Mesendoderm (in vitro differentiated cells): ENCODE measurements at regions not wholly inside any gene's neighbourhood (a gene's known extent, or its start where the extent isn't known, plus 50 kb on each side); places are given as distances from the start of the nearest gene placed in this dataset.

Experiments used
- DNase-seq: peaks from one replicate; pipeline ENCODE4 v3.0.0; 2013
- H2AK5ac ChIP-seq: 2 replicates; pipeline ENCODE4 v1.6.1; 2013; ENCODE audit warnings: low read length, inconsistent platforms
- H2BK120ac ChIP-seq: 2 replicates; pipeline ENCODE4 v1.6.1; 2013; ENCODE audit warnings: low read depth, mild to moderate bottlenecking, low read length, moderate library complexity, mixed read lengths
- H2BK15ac ChIP-seq: replicated peaks from 2 replicates; pipeline ENCODE4 v1.6.1; 2013; ENCODE audit warnings: low read depth, mild to moderate bottlenecking, moderate library complexity
- H2BK5ac ChIP-seq: 2 replicates; pipeline ENCODE4 v1.6.1; 2013; ENCODE audit warnings: low read length, inconsistent platforms
- H3K18ac ChIP-seq: 2 replicates; pipeline ENCODE4 v1.6.1; 2013; ENCODE audit warnings: mild to moderate bottlenecking, low read length, mixed read lengths
- H3K23ac ChIP-seq: one replicate; pipeline ENCODE4 v1.6.1; 2013; ENCODE audit warnings: low read length
- H3K27ac ChIP-seq: 2 replicates; pipeline ENCODE4 v1.5.1; 2013; ENCODE audit warnings: low read depth, mild to moderate bottlenecking, inconsistent platforms, low read length, moderate library complexity
- H3K27me3 ChIP-seq: 2 replicates; pipeline ENCODE4 v1.6.1; 2013; ENCODE audit warnings: low read length, control low read depth, mild to moderate bottlenecking, inconsistent platforms; ENCODE audit not compliant: insufficient read depth, poor library complexity
- H3K36me3 ChIP-seq: 2 replicates; pipeline ENCODE4 v1.6.1; 2013; ENCODE audit warnings: low read length, inconsistent platforms; ENCODE audit not compliant: control insufficient read depth, insufficient read depth
- H3K4ac ChIP-seq: one replicate; pipeline ENCODE4 v1.6.1; 2013; ENCODE audit warnings: low read depth, mild to moderate bottlenecking, low read length, moderate library complexity
- H3K4me1 ChIP-seq: 2 replicates; pipeline ENCODE4 v1.6.1; 2013; ENCODE audit warnings: low read depth, low read length, inconsistent platforms; ENCODE audit not compliant: control insufficient read depth
- H3K4me2 ChIP-seq: 2 replicates; pipeline ENCODE4 v1.6.1; 2013; ENCODE audit warnings: low read length
- H3K4me3 ChIP-seq: 2 replicates; pipeline ENCODE4 v1.5.1; 2013; ENCODE audit warnings: mild to moderate bottlenecking, low read length
- H3K56ac ChIP-seq: one replicate; pipeline ENCODE4 v1.6.1; 2013; ENCODE audit warnings: low read length
- H3K79me1 ChIP-seq: 2 replicates; pipeline ENCODE4 v1.6.1; 2013; ENCODE audit warnings: low read length, inconsistent platforms
- H3K79me2 ChIP-seq: 2 replicates; pipeline ENCODE4 v1.6.1; 2013; ENCODE audit warnings: mild to moderate bottlenecking, low read length; ENCODE audit not compliant: control insufficient read depth, insufficient read depth
- H3K9ac ChIP-seq: 2 replicates; pipeline ENCODE4 v1.6.1; 2013; ENCODE audit warnings: low read length, inconsistent platforms
- H4K5ac ChIP-seq: one replicate; pipeline ENCODE4 v1.6.1; 2013; ENCODE audit warnings: low read length
- H4K8ac ChIP-seq: one replicate; pipeline ENCODE4 v1.6.1; 2013; ENCODE audit warnings: low read depth, mild to moderate bottlenecking, control low read depth, low read length, moderate library complexity
- WGBS: extraction: QIAGEN DNeasy Blood & Tissue Kit; methylation state at CpG from one replicate; pipeline ENCODE4 v1.1.7; 2013; ENCODE audit warnings: low lambda C conversion rate, missing lambda C conversion rate; ENCODE audit not compliant: insufficient coverage; ENCODE audit errors: extremely low coverage; 5-methylcytosine and 5-hydroxymethylcytosine counted together

DNA sequence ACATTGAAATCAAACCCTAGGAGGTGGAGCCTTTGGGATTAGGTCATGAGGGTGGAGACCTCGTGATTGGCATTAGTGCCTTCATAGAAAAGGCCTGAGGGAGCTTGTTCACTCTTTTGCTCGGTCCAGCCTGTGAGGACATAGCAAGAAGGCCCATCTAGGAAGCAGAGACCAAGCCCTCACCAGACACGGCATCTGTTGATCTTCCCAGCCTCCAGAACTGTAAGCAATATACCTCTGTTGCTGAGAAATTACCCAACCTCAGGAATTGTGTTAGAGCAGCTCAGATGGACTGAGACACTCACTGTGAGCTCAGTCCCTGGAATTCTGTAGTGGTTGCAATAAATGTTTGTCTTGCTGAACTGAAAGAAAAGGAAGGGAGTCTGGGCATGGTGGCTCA, 116.2 kb upstream of the MAP1LC3B2 start:
- Histone ChIP-seq H3K27me3 (no peaks in the 10 kb centered on the region), H3K56ac (no peak overlapping the region), H2BK15ac (no peak overlapping the region), H3K4me2 (no peak overlapping the region), H3K4me3 (no peak overlapping the region), H3K9ac (no peak overlapping the region), H2BK120ac (no peak overlapping the region), H3K18ac (no peak overlapping the region), H2BK5ac (no peak overlapping the region), H3K4me1 (no peaks in the 10 kb centered on the region), H2AK5ac (no peak overlapping the region), H3K23ac (no peak overlapping the region), H3K4ac (no peak overlapping the region), H3K27ac (no peak overlapping the region), H4K5ac (no peak overlapping the region), H3K79me2 (no peaks in the 10 kb centered on the region), H3K36me3 (no peaks in the 10 kb centered on the region), H3K79me1 (no peaks in the 10 kb centered on the region), H4K8ac (no peak overlapping the region)
- DNase-seq, result no peak
- WGBS, result no CpG with 5 or more reads among the region's 3 CpGs

DNA sequence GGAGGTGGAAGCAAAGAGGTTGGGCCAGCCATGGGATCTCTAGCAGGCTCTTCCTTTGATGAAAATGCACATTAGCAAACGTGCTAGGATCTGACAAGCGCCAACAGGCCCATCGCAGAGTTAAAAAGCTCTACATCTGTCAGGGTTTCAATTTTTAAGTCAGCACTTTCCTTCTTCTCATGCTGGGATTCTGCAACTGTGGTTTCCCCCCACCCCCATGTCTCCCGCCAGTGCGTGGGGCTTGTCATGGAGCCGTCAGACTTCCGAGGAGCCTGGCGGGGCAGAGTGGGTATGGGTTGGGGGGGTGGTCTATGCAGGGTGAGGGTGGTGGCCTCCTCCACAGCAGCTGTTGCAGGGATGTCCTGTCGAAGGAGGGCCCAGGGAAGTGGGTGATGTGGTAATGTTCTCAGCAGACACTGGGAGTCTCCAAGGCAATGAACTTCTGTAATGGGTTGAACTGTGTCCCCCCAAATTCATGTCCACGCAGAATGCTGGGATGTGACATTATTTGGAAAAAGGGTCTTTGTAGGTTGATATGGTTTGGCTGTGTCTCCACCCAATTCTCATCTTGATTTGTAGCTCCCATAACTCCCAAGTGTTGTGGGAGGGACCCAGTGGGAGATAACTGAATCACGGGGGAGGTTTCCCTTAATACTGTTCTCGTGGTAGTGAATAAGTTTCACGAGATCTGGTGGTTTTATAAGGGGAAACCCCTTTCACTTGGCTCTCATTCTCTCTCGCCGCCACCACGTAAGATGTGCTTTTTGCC, 115.2 kb upstream of the MAP1LC3B2 start:
- no peaks in the 10 kb centered on the region for H3K36me3 ChIP-seq
- no peak overlapping the region for H2AK5ac ChIP-seq
- DNase-seq, result no peak
- H3K18ac ChIP-seq, result no peak overlapping the region
- no peak overlapping the region for H3K9ac ChIP-seq
- no peaks in the 10 kb centered on the region for H3K79me2 ChIP-seq
- no CpG with 5 or more reads among the region's 16 CpGs for WGBS
- H4K8ac ChIP-seq, result no peak overlapping the region
- H3K56ac ChIP-seq, result peak overlapping the region; percentile 15
- H3K23ac ChIP-seq, result no peak overlapping the region
- H4K5ac ChIP-seq, result no peak overlapping the region
- H3K4me1 ChIP-seq, result no peaks in the 10 kb centered on the region
- H3K27ac ChIP-seq, result no peak overlapping the region
- H2BK5ac ChIP-seq, result no peak overlapping the region
- H3K4ac ChIP-seq, result no peak overlapping the region
- no peaks in the 10 kb centered on the region for H3K27me3 ChIP-seq
- H3K4me2 ChIP-seq, result no peak overlapping the region
- H2BK120ac ChIP-seq, result no peak overlapping the region
- no peak overlapping the region for H2BK15ac ChIP-seq
- no peak overlapping the region for H3K4me3 ChIP-seq
- no peaks in the 10 kb centered on the region for H3K79me1 ChIP-seq

DNA sequence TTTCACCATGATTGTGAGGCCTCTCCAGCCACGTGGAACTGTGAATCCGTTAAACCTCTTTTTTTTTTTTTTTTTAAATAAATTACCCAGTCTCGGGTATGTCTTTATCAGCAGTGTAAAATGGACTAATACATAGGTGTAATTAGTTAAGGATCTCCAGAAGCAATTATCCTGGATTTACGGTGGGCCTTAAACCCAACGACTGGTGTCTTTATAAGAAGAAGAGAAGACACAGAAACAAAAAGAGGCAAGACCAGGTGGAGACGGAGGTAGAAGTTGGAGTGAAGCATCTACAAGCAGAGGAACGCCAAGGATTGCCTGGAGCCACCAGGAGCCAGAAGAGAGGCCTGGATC, 114.6 kb upstream of the MAP1LC3B2 start:
- Histone ChIP-seq H3K23ac (no peak overlapping the region), H4K5ac (no peak overlapping the region), H3K56ac (no peak overlapping the region), H3K4me2 (no peak overlapping the region), H3K4me1 (no peaks in the 10 kb centered on the region), H3K27ac (no peak overlapping the region), H2AK5ac (no peak overlapping the region), H2BK120ac (no peak overlapping the region), H3K36me3 (no peaks in the 10 kb centered on the region), H3K18ac (no peak overlapping the region), H3K9ac (no peak overlapping the region), H4K8ac (no peak overlapping the region), H3K4me3 (no peak overlapping the region), H3K27me3 (no peaks in the 10 kb centered on the region), H3K4ac (no peak overlapping the region), H3K79me2 (no peaks in the 10 kb centered on the region), H3K79me1 (no peaks in the 10 kb centered on the region), H2BK5ac (no peak overlapping the region), H2BK15ac (no peak overlapping the region)
- DNase-seq, result no peak
- WGBS, result no CpG with 5 or more reads among the region's 7 CpGs

DNA sequence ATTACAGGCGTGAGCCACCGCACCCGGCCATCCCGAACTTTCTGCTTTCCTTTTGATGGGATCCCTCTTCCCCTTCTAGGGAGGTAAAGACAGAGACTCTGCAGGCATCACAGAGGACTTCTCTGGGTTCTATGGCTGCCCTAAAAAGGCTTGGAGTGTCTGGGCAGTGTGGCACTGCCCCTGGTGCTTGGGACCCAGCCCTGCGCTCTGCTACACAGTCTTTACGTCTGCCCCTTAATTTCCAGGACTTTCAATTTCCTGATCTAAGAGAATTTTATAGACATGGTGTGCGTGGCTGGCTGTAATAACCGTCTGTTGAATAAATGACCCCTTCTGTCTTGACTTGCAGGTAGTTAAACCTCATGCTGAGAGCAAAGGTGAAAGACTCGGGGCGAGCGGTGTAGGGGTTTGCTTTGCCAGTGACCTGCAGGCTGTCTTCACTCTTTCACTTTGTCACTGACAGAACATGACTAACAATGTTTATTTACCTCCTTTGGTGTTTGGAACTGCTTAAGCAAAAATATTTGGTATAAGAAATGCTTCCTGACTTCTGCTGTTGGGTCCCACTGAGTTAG, 110.9 kb upstream of the MAP1LC3B2 start:
- H3K18ac ChIP-seq, result no peak overlapping the region
- no peak overlapping the region for H3K4me2 ChIP-seq
- no peaks in the 10 kb centered on the region for H3K79me1 ChIP-seq
- H4K5ac ChIP-seq, result no peak overlapping the region
- H2AK5ac ChIP-seq, result no peak overlapping the region
- no peaks in the 10 kb centered on the region for H3K79me2 ChIP-seq
- H2BK15ac ChIP-seq, result no peak overlapping the region
- H4K8ac ChIP-seq, result no peak overlapping the region
- no peak overlapping the region for H3K9ac ChIP-seq
- H3K4me1 ChIP-seq, result no peaks in the 10 kb centered on the region
- H2BK5ac ChIP-seq, result no peak overlapping the region
- no peaks in the 10 kb centered on the region for H3K27me3 ChIP-seq
- H3K36me3 ChIP-seq, result no peaks in the 10 kb centered on the region
- H3K56ac ChIP-seq, result no peak overlapping the region
- no peak overlapping the region for H3K23ac ChIP-seq
- H3K4ac ChIP-seq, result no peak overlapping the region
- no peak overlapping the region for H2BK120ac ChIP-seq
- H3K4me3 ChIP-seq, result no peak overlapping the region
- DNase-seq, result no peak
- no CpG with 5 or more reads among the region's 11 CpGs for WGBS
- no peak overlapping the region for H3K27ac ChIP-seq

DNA sequence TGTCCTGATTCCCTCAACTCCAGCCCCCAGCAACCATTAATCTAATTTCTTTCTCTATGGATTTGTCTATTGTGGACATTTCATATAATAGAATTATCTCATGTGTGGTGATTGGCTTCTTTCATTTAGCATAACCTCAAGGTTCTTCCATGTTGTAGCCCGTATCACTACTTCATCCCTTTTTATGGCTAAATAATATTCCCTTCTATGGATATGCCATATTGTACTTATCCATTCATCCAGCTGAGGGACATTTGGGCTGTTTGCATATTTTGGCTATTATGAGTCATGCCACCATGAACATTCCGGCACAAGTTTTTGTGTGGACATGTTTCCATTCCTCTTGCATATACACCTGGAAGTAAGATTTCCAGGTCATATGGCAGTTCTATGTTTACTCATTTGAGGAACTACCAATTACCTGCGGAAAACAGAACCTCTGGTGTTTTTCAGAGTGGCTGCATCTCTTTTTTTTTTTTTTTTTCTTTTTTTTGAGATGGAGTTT, 108.7 kb upstream of the MAP1LC3B2 start:
- WGBS, result no CpG with 5 or more reads among the region's 3 CpGs
- Histone ChIP-seq H2BK120ac (no peak overlapping the region), H3K27me3 (no peaks in the 10 kb centered on the region), H3K79me2 (no peaks in the 10 kb centered on the region), H2AK5ac (no peak overlapping the region), H3K4me1 (peaks cover 5% of the 10 kb centered on the region), H3K56ac (no peak overlapping the region), H4K5ac (no peak overlapping the region), H3K36me3 (no peaks in the 10 kb centered on the region), H3K79me1 (no peaks in the 10 kb centered on the region), H4K8ac (no peak overlapping the region), H2BK5ac (no peak overlapping the region), H2BK15ac (no peak overlapping the region), H3K23ac (no peak overlapping the region), H3K4me3 (no peak overlapping the region), H3K4ac (no peak overlapping the region), H3K4me2 (no peak overlapping the region), H3K27ac (no peak overlapping the region), H3K9ac (no peak overlapping the region), H3K18ac (no peak overlapping the region)
- DNase-seq, result no peak
